GM21576 (cell line): ENCODE measurements at regions not wholly inside any gene's neighbourhood (a gene's known extent, or its start where the extent isn't known, plus 50 kb on each side); places are given as distances from the start of the nearest gene placed in this dataset.

Experiments
- ATAC-seq: cut with Tn5 transposase; IDR thresholded peaks from one replicate; pipeline ENCODE4 v1.9.1; 2021; ENCODE audit warnings: mild to moderate bottlenecking, moderate library complexity; ENCODE audit not compliant: unreplicated experiment

GRCh38 chr2:898319-898718, 52.3 kb upstream of the SNTG2 start:
- peak; percentile 43 for ATAC-seq

- no peak for ATAC-seq
These were observed 53.6 kb upstream of the SNTG2 start for GRCh38 chr2:897091-897490.

- ATAC-seq = no peak
These were observed 57.3 kb upstream of the SNTG2 start for GRCh38 chr2:893311-893710.

DNA sequence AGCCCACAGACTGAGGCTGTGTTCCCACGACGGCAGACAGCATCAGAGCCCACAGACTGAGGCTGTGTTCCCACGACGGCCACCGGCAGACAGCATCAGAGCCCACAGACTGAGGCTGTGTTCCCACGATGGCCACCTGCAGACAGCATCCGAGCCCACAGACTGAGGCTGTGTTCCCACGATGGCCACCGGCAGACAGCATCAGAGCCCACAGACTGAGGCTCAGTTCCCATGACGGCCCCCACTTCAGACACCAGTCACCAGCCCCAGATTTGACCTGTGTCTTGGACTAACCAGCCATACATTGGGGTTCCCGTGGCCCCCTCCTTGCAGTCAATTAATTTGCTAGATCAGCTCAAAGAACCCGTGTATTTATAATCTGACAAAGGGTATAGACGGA, 57.8 kb upstream of the SNTG2 start:
- ATAC-seq = no peak

DNA sequence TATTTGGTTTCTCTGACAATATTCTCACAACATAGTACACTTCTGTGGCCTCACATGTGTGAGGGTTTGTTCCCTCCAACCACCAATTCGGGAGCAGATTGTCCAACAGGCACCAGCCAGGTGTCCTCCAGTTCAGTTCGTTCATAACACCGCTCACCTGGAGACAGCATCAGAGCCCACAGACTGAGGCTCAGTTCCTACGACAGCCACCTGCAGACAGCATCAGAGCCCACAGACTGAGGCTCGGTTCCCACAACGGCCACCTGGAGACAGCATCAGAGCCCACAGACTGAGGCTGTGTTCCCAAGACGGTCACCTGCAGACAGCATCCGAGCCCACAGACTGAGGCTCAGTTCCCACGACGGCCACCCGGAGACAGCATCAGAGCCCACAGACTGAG, 58.2 kb upstream of the SNTG2 start:
- ATAC-seq = no peak

- no peak for ATAC-seq
These were observed 58.9 kb upstream of the SNTG2 start for GRCh38 chr2:891734-892133.

DNA sequence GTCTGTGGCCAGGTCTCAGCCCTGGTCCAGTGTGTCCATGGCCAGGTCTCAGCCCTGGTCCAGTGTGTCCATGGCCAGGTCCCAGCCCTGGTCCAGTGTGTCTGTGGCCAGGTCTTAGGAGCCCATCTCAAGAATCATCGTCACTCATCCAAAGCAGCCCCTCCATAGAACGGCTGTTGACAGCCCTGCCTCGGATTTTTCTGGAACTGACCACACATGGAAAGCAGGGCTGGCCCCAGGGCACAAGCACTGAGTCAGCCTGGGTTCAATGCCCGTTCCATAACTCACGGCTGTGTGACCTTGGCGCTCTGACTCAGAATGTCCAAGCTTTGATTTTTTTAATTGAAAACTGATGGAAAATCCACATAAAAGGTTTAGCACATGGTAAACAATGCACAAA, 59.9 kb upstream of the SNTG2 start:
- no peak for ATAC-seq

- ATAC-seq = no peak
These were observed 60.4 kb upstream of the SNTG2 start for GRCh38 chr2:890214-890613.

DNA sequence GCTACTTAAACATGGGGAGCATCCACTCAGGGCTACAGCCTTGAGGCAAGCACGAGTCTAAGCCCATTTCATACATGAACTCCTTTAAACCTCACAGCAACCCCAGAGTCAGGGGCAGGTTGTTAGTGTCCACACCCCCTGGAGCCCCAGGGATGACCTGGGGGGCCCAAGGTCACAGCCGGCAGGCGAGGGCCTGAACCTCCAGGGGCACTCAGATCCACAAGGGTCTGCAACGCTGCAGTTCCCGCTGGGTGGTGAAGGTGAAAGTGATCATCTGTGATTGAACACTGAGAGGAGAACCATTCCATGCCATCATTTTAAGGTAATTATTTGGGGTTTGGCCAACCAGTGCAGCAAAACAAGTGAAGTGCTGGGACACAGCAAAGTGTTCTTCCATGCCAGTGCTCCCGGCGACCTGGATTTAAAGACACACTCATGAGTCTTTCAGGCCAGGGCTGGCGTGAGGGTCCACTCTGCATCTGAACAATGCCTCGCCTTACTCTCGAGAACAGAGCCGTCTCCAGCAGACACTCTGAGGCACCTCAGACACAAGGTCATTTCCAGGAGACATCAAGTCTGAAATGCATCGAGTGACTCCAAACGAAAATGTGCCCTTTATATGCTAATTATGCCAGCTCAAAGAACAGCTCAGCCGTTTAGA, 61.6 kb upstream of the SNTG2 start:
- ATAC-seq = no peak

- ATAC-seq = no peak
These were observed 62.3 kb upstream of the SNTG2 start for GRCh38 chr2:888211-888801.

- no peak for ATAC-seq
These were observed 63.0 kb upstream of the SNTG2 start for GRCh38 chr2:887639-888038.

DNA sequence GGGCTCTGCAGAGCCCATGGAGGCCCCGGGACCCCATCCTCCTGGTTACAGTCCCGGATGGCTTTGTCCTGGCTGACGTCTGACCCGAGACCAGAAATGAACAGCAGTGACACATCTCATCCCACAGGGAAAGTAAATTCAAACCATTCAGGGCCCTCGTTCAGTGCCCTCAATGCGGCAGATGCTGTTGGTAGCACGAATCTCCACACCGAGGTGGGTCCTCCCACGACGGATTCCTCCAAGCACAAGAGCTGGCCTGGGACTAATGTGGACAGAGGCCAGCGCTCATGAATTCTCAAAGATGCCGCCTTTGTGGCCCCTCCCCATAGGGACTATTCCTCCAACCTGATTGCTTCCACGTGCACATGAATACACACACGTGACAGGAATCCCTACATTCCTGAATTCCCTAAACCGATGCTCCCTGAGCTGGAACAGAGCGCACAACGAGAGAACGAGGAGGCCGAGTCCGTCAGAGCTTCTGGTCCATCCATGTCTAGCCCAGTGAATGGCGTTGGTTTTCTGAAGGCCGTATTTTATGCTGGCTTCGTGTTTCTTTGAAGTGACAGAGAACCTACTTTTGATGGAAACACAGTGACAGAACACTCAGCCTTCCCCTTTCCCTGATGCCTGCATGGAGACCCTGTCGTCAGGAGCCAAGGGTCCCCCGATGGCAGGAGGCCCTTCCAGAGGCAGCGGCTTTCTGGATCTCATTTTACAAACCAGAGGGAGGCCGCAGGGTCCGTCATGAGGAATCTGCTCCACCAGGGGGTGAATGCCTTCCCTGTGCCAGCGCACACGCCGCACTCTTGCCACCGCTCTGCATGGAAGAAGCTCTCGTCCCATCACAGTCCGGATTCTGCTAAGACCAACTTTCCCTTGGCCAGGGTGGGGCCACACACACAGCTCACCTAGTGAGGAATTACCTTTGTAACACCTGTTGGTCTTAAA, 64.3 kb upstream of the SNTG2 start:
- no peak for ATAC-seq

- ATAC-seq = no peak
These were observed 65.2 kb upstream of the SNTG2 start for GRCh38 chr2:885230-886071.

GRCh38 chr2:883803-884748, 66.6 kb upstream of the SNTG2 start:
- ATAC-seq = no peak

- ATAC-seq = no peak
These were observed 67.3 kb upstream of the SNTG2 start for GRCh38 chr2:883260-883802.

- ATAC-seq = no peak
These were observed 69.3 kb upstream of the SNTG2 start for GRCh38 chr2:881204-881918.

GRCh38 chr2:880201-880970, 70.3 kb upstream of the SNTG2 start:
- no peak for ATAC-seq

DNA sequence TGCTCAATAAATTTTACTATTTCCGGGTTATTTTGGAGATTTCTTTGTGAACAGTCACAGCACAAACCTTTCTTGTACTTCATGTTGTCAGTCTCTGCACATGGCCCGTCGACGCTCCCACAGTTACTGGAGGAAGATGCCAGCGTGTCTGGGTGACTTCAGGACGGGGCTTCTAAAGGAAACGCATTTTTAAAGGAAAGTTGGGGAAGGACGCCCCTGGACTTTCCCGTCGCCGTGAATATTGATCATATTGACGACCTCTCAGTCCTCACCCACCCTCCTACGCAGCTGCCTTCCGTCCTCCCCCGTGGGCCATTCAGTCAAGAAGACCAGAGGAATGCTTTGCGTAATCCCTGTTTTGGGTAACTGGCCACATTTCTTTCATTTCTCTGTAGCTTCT, 71.1 kb upstream of the SNTG2 start:
- ATAC-seq = no peak
